SH-SY5Y (cell line): ENCODE measurements at regions not wholly inside any gene's neighbourhood (a gene's known extent, or its start where the extent isn't known, plus 50 kb on each side); places are given as distances from the start of the nearest gene placed in this dataset.

Experiments used
- GATA2 ChIP-seq: IDR thresholded peaks from 2 replicates; pipeline ENCODE4 v1.6.1; 2011; ENCODE audit warnings: mild to moderate bottlenecking, low read depth, low read length
- GATA3 ChIP-seq: IDR thresholded peaks from 2 replicates; pipeline ENCODE4 v1.6.1; 2011; ENCODE audit warnings: low read depth, mild to moderate bottlenecking, low read length, moderate library complexity

DNA sequence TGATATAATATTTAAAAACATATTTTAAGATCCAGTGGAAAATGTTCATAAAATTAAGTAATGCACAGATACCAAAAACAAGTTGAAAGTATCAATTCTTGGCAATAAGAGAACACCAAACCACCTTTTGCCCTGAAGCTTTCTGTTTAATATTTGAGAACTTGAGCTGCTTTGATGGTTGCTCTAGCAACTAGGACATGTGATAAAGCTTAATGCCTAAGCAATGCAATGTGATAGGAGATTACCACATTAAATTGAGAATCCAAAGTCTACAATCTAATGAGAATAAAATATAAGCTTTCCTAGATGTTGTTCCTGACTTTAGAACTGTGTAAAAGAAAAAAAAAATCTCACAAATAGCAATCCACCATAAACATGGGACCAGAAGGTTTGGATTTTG is 1367.5 kb upstream of the PCDH9 start:
- TF ChIP-seq GATA2, result no peak
- TF ChIP-seq GATA3, result no peak
